Superior temporal gyrus (tissue), 1 donor: ENCODE measurements at regions not wholly inside any gene's neighbourhood (a gene's known extent, or its start where the extent isn't known, plus 50 kb on each side); places are given as distances from the start of the nearest gene placed in this dataset.
A peak's percentile ranks its signal among the peaks of the same experiment; 100 is the strongest.
"Not testable (repeated sequence)": the region's sequence is repeated elsewhere in the genome, so short reads cannot be mapped to it uniquely, and the experiment has no call there.

Experiments
- DNase-seq: peaks from one replicate; pipeline ENCODE4 v3.0.0-alpha.2; 2016; ENCODE audit errors: extremely low spot score

DNA sequence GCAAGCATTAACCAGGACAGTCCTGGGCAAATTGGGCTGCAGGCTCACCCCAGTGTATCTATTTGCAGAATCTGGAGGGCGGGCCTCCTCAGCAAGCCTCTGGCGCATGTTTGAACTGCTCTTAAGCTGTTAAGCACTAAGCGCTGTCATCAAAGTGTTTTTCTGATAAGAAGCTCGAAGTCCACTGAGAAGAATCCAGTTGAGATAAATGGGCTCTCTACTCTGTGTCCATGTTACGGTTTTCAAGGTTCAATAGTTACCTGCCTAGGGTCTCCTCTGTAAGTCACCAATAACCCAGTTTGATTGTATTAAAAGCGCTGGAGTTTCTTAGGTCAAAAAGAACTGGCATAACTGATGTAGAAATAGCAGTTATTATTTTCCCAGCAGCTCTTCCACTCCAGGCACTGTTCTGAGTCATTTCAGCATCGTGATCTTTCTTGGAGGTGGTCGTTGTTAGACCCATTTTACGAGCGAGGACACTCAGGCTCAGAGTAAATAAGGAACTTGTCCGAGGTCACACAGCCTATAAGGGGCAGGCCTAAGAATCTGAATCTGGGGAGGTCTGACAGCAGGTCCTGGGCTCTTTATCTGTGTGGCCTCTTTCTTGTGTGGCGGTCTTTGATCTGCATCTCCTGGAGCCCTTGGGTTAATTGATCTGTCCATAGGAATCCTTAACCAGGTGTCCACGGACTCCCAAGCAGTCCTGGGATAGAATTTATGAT is 207.4 kb upstream of the ZNF217 start:
- DNase-seq, result no peak

DNA sequence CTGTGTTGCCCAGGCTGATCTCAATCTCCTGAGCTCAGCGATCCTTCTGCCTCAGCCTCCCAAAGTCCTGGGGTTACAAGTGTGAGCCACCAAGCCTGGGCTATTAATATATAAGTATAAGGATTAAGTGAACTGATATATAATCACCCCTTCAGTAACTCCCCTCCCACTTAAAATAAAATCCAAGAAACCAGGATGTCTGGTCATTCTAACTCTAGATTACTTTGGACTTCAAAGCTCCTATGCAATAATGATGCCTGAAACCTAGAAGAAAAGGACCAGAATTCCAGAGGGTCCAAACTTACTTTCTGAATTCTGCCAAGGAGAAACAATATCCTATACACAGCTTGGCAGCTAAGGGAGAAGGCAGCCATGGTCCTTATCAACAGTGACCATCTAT is 206.8 kb upstream of the ZNF217 start:
- no peak for DNase-seq

DNA sequence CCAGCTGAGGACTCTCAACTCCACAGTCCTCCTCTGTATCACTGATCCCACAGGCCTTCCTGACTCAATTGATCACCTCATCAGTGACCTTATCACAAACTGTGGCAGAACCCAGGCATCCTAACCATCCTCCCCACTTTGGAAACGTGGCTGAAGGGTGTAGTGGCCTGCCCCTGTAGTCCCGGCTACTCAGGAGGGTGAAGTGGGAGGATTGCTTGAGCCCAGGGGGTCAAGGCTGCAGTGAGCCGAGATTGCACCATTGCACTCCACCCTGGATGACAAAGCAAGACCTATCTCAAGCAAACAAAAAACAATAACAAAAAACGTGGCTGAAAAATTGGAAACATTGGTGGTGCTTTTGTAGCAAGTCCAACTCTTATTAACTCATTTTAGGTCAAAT is 203.4 kb upstream of the ZNF217 start:
- no peak for DNase-seq

DNA sequence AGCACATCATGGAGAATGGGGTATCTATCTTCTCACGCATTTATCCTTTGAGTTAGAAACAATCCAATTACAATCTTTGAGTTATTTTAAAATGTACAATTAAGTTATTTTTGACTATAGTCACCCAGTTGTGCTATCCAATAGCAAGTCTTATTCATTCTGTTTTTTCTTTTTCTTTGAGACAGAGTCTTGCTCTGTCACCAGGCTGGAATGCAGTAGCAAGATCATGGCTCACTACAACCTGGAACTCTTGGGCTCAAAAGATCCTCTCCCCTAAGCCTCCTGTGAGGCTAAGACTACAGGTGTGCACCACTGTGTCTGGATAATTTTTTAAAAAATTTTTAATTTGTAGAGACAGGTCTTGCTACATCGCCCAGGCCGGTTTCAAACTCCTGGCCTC is 201.5 kb upstream of the ZNF217 start:
- DNase-seq, result no peak

DNA sequence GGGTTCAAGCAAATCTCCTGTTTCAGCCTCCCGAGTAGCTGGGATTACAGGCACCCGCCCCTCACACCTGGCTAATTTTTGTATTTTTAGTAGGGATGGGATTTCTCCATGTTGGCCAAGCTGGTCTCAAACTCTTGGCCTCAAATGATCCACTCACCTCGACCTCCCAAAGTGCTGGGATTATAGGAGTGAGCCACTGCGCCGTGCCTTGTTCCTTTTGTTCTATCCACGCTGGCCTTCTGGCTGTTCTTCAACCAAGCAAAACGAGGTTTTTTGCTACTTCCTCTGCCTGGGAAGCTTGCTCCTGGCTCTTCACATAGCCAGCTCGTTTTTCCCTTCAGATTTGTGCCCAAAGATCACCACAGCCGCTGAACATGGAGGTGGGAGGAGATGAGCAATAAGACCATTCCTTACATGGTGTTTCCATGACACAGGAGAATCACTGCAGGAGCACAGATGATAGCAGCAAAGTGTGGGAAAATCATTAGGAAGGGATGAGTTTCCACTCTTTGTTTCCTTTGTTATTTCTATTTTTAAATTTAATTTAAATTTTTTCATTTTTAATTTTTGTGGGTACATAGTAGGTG is 201.0 kb upstream of the ZNF217 start:
- no peak for DNase-seq

DNA sequence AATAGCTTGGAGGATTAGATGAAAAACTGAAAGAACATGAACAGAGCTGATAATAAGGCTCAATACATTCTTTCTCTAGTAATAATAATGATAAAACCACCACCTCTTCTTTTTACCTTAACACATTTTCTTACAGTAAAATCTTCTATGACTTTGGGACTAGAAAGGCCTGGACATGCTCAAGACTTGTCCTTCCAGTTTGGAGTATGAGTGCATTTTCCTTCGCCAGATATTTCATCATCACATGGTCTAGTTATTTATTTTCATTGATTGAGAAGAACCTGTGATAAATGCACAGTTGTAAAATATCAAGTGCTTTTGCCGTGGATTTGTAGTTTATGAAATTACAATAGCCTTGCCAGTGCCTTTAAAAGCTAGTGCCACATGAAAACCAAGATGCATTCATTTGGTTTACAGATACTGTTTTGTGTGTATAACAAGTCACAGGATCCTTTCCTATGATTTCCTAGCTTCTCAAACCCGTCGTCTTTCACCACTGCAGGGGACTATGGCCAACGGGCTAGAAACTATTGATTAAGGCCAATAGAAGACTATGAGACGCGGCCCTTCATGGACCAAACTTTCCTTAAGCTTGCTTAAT is 200.2 kb upstream of the ZNF217 start:
- no peak for DNase-seq

GRCh38 chr20:53792946-53793536 is 199.4 kb upstream of the ZNF217 start:
- no peak for DNase-seq

DNA sequence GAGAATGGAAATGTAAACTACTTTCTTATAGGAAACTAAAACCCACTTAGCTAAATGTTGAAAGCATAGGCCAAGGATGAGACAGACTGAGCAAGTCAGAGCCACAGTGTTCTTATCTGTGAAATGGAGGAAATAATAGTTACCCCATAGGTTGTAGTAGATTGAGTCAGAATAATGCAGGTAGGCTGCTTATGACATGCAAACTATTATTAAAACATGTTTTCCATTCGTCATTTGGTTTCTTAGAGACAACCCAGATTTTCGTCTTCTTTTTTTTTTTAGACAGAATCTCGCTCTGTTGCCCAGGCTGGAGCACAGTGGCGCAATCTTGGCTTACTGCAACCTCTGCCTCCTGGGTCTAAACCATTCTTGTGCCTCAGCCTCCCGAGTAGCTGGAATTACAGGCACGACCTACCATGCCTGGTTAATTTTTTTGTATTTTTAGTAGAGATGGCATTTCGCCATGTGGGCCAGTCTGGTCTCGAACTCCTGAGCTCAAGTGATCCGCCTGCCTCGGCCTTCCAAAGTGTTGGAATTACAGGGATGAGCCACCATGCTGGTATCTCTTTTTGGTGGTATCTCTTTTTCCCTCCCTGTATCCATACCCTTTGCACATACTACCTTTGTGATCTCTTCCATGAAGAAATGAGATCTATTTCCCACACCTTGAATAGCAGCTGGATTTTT is 196.5 kb upstream of the ZNF217 start:
- no peak for DNase-seq

DNA sequence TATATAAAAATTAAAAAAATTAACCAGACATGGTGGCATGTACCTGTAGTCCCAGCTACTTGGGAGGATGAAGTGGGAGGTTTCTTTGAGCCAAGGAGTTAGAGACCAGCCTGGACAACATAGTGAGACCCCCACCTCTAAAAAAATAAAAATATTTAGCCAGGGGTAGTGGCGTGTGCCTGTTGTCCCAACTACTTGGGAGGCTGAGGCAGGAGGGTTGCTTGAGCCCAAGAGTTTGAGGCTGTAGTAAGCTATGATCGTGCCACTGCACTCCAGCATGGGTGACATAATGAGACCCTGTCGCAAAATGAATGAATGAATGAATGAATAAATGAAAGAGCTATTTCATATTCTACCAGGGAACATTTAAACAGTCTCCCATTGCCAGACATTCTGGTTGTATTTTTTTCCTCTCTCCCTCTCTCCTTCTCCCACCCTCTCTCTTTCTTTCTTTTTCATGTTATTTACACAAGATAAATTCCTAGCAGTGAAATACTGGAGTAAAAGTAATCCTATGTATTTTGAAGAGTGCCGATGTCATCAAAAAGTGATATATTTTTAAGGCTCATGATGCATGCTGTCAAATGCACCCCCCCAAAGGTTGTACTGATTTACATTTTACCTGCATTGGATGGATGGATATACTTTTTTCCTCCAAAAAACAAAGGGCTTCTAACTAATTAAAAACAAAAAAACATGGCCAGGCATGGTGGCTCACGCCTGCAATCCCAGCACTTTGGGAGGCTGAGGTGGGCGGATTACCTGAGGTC is 194.8 kb upstream of the ZNF217 start:
- DNase-seq, result no peak

- not testable (repeated sequence) for DNase-seq
Measured at GRCh38 chr20:53787491-53787931, 193.9 kb upstream of the ZNF217 start.

- DNase-seq, result peak; percentile 1
Measured at GRCh38 chr20:53786445-53787267, 193.0 kb upstream of the ZNF217 start.

GRCh38 chr20:53786071-53786444 is 192.4 kb upstream of the ZNF217 start:
- DNase-seq, result peak; percentile 4

DNA sequence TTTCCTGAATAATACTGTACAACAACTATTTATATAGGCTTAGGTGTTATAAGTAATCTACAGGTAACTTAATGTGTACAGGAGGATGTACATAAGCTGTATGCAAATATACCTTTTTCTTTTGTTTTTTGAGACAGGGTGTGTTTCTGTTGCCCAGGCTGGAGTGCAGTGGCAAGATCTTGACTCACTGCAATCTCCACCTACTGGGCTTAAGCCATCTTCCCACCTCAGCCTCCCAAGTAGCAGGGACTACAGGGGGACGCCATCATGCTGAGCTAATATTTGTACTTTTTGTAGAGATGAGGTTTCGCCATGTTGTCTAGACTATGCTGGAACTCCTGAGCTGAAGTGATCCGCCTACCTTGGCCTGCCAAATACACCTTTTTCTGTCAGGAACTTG is 191.7 kb upstream of the ZNF217 start:
- DNase-seq, result peak; percentile 6

GRCh38 chr20:53783768-53784167 is 190.1 kb upstream of the ZNF217 start:
- DNase-seq, result peak; percentile 3

GRCh38 chr20:53782612-53783246 is 189.1 kb upstream of the ZNF217 start:
- peak; percentile 2 for DNase-seq

DNA sequence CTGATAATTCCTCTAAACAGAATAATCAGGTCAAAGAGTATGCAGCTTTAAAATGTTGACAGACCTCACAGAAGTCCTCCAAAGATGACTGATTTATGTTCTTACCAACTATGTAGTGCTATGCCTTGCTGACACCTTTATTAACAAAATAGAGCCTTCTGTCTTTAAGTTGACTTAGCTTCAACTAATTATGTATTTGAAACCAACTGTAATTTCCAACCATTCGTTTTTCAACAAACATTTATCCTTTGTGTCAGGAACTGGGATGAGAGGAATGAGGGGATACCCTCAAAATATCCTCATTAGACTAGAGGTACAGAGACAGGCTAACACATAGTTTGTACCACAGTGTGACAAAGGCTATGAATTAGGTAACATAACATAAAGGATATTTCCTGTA is 186.2 kb upstream of the ZNF217 start:
- DNase-seq, result no peak

GRCh38 chr20:53778736-53779135 is 185.1 kb upstream of the ZNF217 start:
- no peak for DNase-seq

- DNase-seq, result no peak
Measured at GRCh38 chr20:53778041-53778516, 184.4 kb upstream of the ZNF217 start.

- DNase-seq, result not testable (repeated sequence)
Measured at GRCh38 chr20:53777402-53777801, 183.8 kb upstream of the ZNF217 start.

GRCh38 chr20:53776858-53777257 is 183.2 kb upstream of the ZNF217 start:
- DNase-seq, result no peak
